H1 (cell line): ENCODE measurements at regions not wholly inside any gene's neighbourhood (a gene's known extent, or its start where the extent isn't known, plus 50 kb on each side); places are given as distances from the start of the nearest gene placed in this dataset.

ENCODE experiments used
- CTCF ChIA-PET: fragments of 300-600 bp; sonication (Branson Sonifier 250); formaldehyde crosslinking; loops from one replicate; lab custom pipeline; 2021; ENCODE audit not compliant: partially characterized antibody; lab: Charles Lee
- POLR2A ChIA-PET: fragments of 300-600 bp; sonication (Branson Sonifier 250); formaldehyde crosslinking; loops from one replicate; lab custom pipeline; 2021; ENCODE audit warnings: inconsistent platforms; ENCODE audit not compliant: partially characterized antibody; lab: Charles Lee
- DNase-seq, 2 experiments: peaks; one replicate each; pipeline versions ENCODE4 v3.0.0 to v3.0.0-alpha.2; 2010 to 2022; ENCODE audit warnings: low spot score in 2 of 2, low read depth in 1 of 2, mixed read lengths in 1 of 2
- FAIRE-seq: peaks from 2 replicates; lab custom pipeline; 2011; peaks lifted over from hg19 to GRCh38; lab: Jason Lieb, UNC
- H2AFZ ChIP-seq: 2 replicates; pipeline ENCODE4 v1.8.1; 2012; ENCODE audit warnings: low read length, inconsistent platforms
- H2AK5ac ChIP-seq: 2 replicates; pipeline ENCODE4 v1.6.1; 2013; ENCODE audit warnings: low read depth, low read length
- H2BK120ac ChIP-seq: replicated peaks from 2 replicates; pipeline ENCODE3; 2013; ENCODE audit warnings: low read depth, low read length, inconsistent platforms
- H2BK12ac ChIP-seq: 2 replicates; pipeline ENCODE4 v1.6.1; 2013; ENCODE audit warnings: low read depth, low read length
- H2BK15ac ChIP-seq: 2 replicates; pipeline ENCODE4 v1.6.1; 2013; ENCODE audit warnings: low read length
- H2BK20ac ChIP-seq: 2 replicates; pipeline ENCODE4 v1.6.1; 2013; ENCODE audit warnings: low read length
- H2BK5ac ChIP-seq: 2 replicates; pipeline ENCODE4 v1.6.1; 2013; ENCODE audit warnings: low read depth, low read length
- H3K14ac ChIP-seq: 2 replicates; pipeline ENCODE4 v1.6.1; 2013; ENCODE audit warnings: inconsistent platforms; ENCODE audit not compliant: insufficient read length
- H3K18ac ChIP-seq: 2 replicates; pipeline ENCODE4 v1.6.1; 2013; ENCODE audit warnings: low read length; ENCODE audit errors: extremely low read depth
- H3K23ac ChIP-seq: 2 replicates; pipeline ENCODE4 v1.6.1; 2013; ENCODE audit warnings: inconsistent platforms; ENCODE audit not compliant: insufficient read length
- H3K23me2 ChIP-seq: 2 replicates; pipeline ENCODE4 v1.6.1; 2013; ENCODE audit warnings: low read depth, low read length
- H3K27ac ChIP-seq: 2 replicates; pipeline ENCODE4 v1.6.1; 2011; ENCODE audit warnings: low read depth, low read length, inconsistent platforms
- H3K27me3 ChIP-seq, 4 experiments: replicated peaks in 1 of 4; 1 replicate in 1 of 4; 2 replicates in 3 of 4; pipeline versions ENCODE4 v1.6.1 to v1.8.1; 2011 to 2013; ENCODE audit warnings: low read length in 3 of 4, mild to moderate bottlenecking in 3 of 4, inconsistent platforms in 2 of 4, mixed read lengths in 2 of 4, moderate library complexity in 1 of 4; ENCODE audit not compliant: control insufficient read depth in 3 of 4, insufficient read depth in 3 of 4; ENCODE audit errors: extremely low read depth in 1 of 4
- H3K36me3 ChIP-seq, 4 experiments: 2 replicates each; pipeline versions ENCODE4 v1.6.1 to v1.8.1; 2011 to 2013; ENCODE audit warnings: mild to moderate bottlenecking in 4 of 4, low read length in 3 of 4, moderate library complexity in 2 of 4, control low read depth in 1 of 4, inconsistent platforms in 1 of 4; ENCODE audit not compliant: insufficient read depth in 4 of 4, control insufficient read depth in 2 of 4
- H3K4ac ChIP-seq: replicated peaks from 2 replicates; pipeline ENCODE3; 2013; ENCODE audit warnings: low read length, low read depth, mixed read lengths, inconsistent platforms; ENCODE audit not compliant: insufficient read length
- H3K4me1 ChIP-seq, 4 experiments: replicated peaks in 1 of 4; 1 replicate in 1 of 4; 2 replicates in 3 of 4; pipeline versions ENCODE4 v1.6.1 to v1.8.1; 2011 to 2013; ENCODE audit warnings: low read length in 3 of 4, inconsistent platforms in 2 of 4, mixed read lengths in 1 of 4; ENCODE audit not compliant: insufficient read depth in 4 of 4, control insufficient read depth in 3 of 4
- H3K4me2 ChIP-seq, 2 experiments: 2 replicates each; pipeline versions ENCODE4 v1.6.1 to v1.8.1; 2011 to 2013; ENCODE audit warnings: low read depth in 2 of 2, low read length in 2 of 2, control low read depth in 1 of 2, inconsistent platforms in 1 of 2, mild to moderate bottlenecking in 1 of 2; ENCODE audit not compliant: insufficient read depth in 1 of 2
- H3K4me3 ChIP-seq, 4 experiments: fragments of 200-600, 300-600 bp in 1 of 4; sonication (generic), shearing (Covaris generic), sonication (Bioruptor Twin) in 1 of 4; 2 replicates each; pipeline versions ENCODE4 v1.5.1 to v1.8.1; 2011 to 2016; ENCODE audit warnings: low read length in 4 of 4, low read depth in 3 of 4, control low read depth in 2 of 4, inconsistent platforms in 2 of 4, mild to moderate bottlenecking in 2 of 4, mixed read lengths in 1 of 4, moderate library complexity in 1 of 4; ENCODE audit not compliant: insufficient read depth in 2 of 4; ENCODE audit errors: extremely low read depth in 1 of 4
- H3K56ac ChIP-seq: replicated peaks from 2 replicates; pipeline ENCODE3; 2013; ENCODE audit warnings: low read depth, mild to moderate bottlenecking, mixed read lengths, low read length, inconsistent platforms; ENCODE audit not compliant: insufficient read length
- H3K79me1 ChIP-seq: 2 replicates; pipeline ENCODE4 v1.6.1; 2013; ENCODE audit warnings: low read depth, low read length, control low read depth
- H3K79me2 ChIP-seq, 2 experiments: 2 replicates each; pipeline versions ENCODE4 v1.6.1 to v1.8.1; 2012 to 2013; ENCODE audit warnings: low read length in 2 of 2, mild to moderate bottlenecking in 2 of 2, inconsistent platforms in 1 of 2; ENCODE audit not compliant: insufficient read depth in 2 of 2, control insufficient read depth in 1 of 2
- H3K9ac ChIP-seq, 4 experiments: replicated peaks in 1 of 4; 1 replicate in 1 of 4; 2 replicates in 3 of 4; pipeline versions ENCODE4 v1.6.1 to v1.8.1; 2011 to 2013; ENCODE audit warnings: low read depth in 3 of 4, low read length in 3 of 4, control low read depth in 2 of 4, mild to moderate bottlenecking in 2 of 4, moderate library complexity in 2 of 4, inconsistent platforms in 1 of 4; ENCODE audit errors: extremely low read depth in 1 of 4
- H3K9me3 ChIP-seq, 2 experiments: 2 replicates each; pipeline versions ENCODE4 v1.6.1 to v1.8.1; 2012 to 2013; ENCODE audit warnings: mild to moderate bottlenecking in 2 of 2, moderate library complexity in 2 of 2, control low read depth in 1 of 2, inconsistent platforms in 1 of 2, low read depth in 1 of 2, low read length in 1 of 2, mixed read lengths in 1 of 2; ENCODE audit not compliant: insufficient read depth in 2 of 2
- H4K20me1 ChIP-seq, 2 experiments: replicated peaks in 1 of 2; 2 replicates each; pipeline versions ENCODE3 to v1.8.1; 2011 to 2013; ENCODE audit warnings: inconsistent platforms in 2 of 2, low read length in 2 of 2, mild to moderate bottlenecking in 1 of 2; ENCODE audit not compliant: insufficient read depth in 2 of 2, control insufficient read depth in 1 of 2
- H4K5ac ChIP-seq: 2 replicates; pipeline ENCODE4 v1.6.1; 2013; ENCODE audit warnings: low read length, low read depth, mixed read lengths, inconsistent platforms; ENCODE audit not compliant: insufficient read length
- H4K8ac ChIP-seq: 2 replicates; pipeline ENCODE4 v1.8.0; 2013; ENCODE audit warnings: mild to moderate bottlenecking, moderate library complexity, low read length, inconsistent platforms; ENCODE audit not compliant: insufficient read depth; ENCODE audit errors: extremely low read depth
- H4K91ac ChIP-seq: replicated peaks from 2 replicates; pipeline ENCODE3; 2013; ENCODE audit warnings: low read length, mixed read lengths, inconsistent platforms; ENCODE audit not compliant: insufficient read length
- ASH2L ChIP-seq: fragments of 200-600, 300-600 bp; sonication (generic); IDR thresholded peaks from one replicate; pipeline ENCODE4 v1.7.1; 2017; ENCODE audit warnings: low read length
- FOSL1 ChIP-seq: IDR thresholded peaks from 2 replicates; pipeline ENCODE4 v1.6.1; 2011; ENCODE audit warnings: mild to moderate bottlenecking, low read depth, low read length, moderate library complexity; ENCODE audit not compliant: insufficient read depth
- HDAC2 ChIP-seq, 2 experiments: fragments of 300-600 bp in 1 of 2; sonication (generic) in 1 of 2; IDR thresholded peaks; 2 replicates each; pipeline ENCODE4 v1.6.1; 2011 to 2012; ENCODE audit warnings: low read depth in 2 of 2, low read length in 2 of 2, mild to moderate bottlenecking in 2 of 2, moderate library complexity in 2 of 2, borderline replicate concordance in 1 of 2, inconsistent platforms in 1 of 2
- NRF1 ChIP-seq: IDR thresholded peaks from 2 replicates; pipeline ENCODE4 v1.6.1; 2011; ENCODE audit warnings: mild to moderate bottlenecking, low read depth, low read length, improper control_type of control experiment
- RBBP5 ChIP-seq: IDR thresholded peaks from 2 replicates; pipeline ENCODE4 v1.7.1; 2012; ENCODE audit warnings: low read depth, mild to moderate bottlenecking, inconsistent platforms, low read length, moderate library complexity, borderline replicate concordance
- SAP30 ChIP-seq: fragments of 300-600 bp; sonication (generic); IDR thresholded peaks from 2 replicates; pipeline ENCODE4 v1.7.1; 2012; ENCODE audit warnings: low read length, moderate library complexity, mild to moderate bottlenecking, inconsistent platforms; ENCODE audit not compliant: insufficient read depth, insufficient replicate concordance
- SIRT6 ChIP-seq: IDR thresholded peaks from one replicate; pipeline ENCODE4 v1.7.1; 2012; ENCODE audit warnings: low read length, inconsistent platforms
- WGBS, 2 experiments: shearing (Covaris generic) in 1 of 2; methylation state at CpG; one replicate each; pipeline versions ENCODE4 v1.1.6 to v1.1.7; 2013 to 2015; ENCODE audit warnings: low lambda C conversion rate in 2 of 2, mixed read lengths in 2 of 2, inconsistent platforms in 1 of 2, low coverage in 1 of 2, missing lambda C conversion rate in 1 of 2; ENCODE audit not compliant: insufficient replicate concordance in 2 of 2, insufficient coverage in 1 of 2, insufficient read length in 1 of 2; ENCODE audit errors: extremely low coverage in 1 of 2, missing lambda C conversion rate in 1 of 2; 5-methylcytosine and 5-hydroxymethylcytosine counted together
- TF ChIP-seq, protein P1 (sequence below), 3 experiments: IDR thresholded peaks; 1 replicate in 2 of 3; 2 replicates in 1 of 3; pipeline versions ENCODE4 v1.5.1 to v1.6.1; 2011; ENCODE audit warnings: low read length in 3 of 3, mild to moderate bottlenecking in 3 of 3, inconsistent platforms in 2 of 3, low read depth in 1 of 3, moderate library complexity in 1 of 3; ENCODE audit not compliant: insufficient read depth in 1 of 3; ENCODE audit errors: control extremely low read depth in 1 of 3

DNA sequence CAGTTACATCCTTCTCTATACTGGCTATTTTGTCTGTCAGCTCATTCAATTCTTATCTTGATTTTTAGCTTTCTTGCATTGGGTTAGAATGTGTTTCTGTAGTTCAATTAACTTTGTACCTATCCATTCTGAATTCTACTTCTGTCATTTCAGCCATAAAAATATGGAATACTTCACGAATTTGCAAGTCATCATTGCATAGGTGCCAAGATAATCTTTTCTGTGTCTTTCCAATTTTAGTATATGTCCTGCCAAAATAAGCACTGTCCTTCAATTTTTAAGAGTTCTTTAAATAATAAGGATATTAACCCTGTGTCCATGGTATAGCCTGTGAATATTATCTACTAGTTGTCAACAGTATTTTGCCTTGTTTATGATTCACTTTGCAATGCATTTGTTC lies 665.7 kb upstream of the MDGA2 start:
- H3K23me2 ChIP-seq, result no peaks in the 10 kb centered on the region
- no peak overlapping the region for H3K4ac ChIP-seq
- H2BK120ac ChIP-seq, result no peak overlapping the region
- DNase-seq, result no peak
- H2BK5ac ChIP-seq, result no peak overlapping the region
- H3K18ac ChIP-seq, result no peak overlapping the region
- H3K27ac ChIP-seq, result no peak overlapping the region
- H3K4me3 ChIP-seq, result no peak overlapping the region
- 68% methylated on average over 1 of the region's 1 CpG; no CpG with 5 or more reads in 1 of the 2 experiments for WGBS, 2 experiments
- H3K4me1 ChIP-seq, result peaks cover 0 to 3% (median 0%) of the 10 kb centered on the region in 4 experiments; a peak in 2 of 7 replicates
- H3K9ac ChIP-seq, result no peak overlapping the region
- H4K5ac ChIP-seq, result no peak overlapping the region
- H2AFZ ChIP-seq, result no peak overlapping the region
- H2BK20ac ChIP-seq, result no peak overlapping the region
- no peaks in the 10 kb centered on the region for H3K79me1 ChIP-seq
- H3K56ac ChIP-seq, result no peak overlapping the region
- H3K4me2 ChIP-seq, result no peak overlapping the region
- no peak overlapping the region for H4K8ac ChIP-seq
- no peak overlapping the region for H2BK15ac ChIP-seq
- H3K14ac ChIP-seq, result no peak overlapping the region
- no peak overlapping the region for H4K91ac ChIP-seq
- ChIA-PET CTCF (interaction anchor here (0.8 kb wide), 1 partner anchor 18 kb away, joined by 3 read pairs; no protein-coding TSS in a partner anchor), POLR2A (no interaction called here)
- H3K79me2 ChIP-seq, result no peaks in the 10 kb centered on the region
- H3K36me3 ChIP-seq, result no peaks in the 10 kb centered on the region
- no peak overlapping the region for H2AK5ac ChIP-seq
- H2BK12ac ChIP-seq, result no peak overlapping the region
- no peaks in the 10 kb centered on the region for H4K20me1 ChIP-seq
- no peak overlapping the region for H3K23ac ChIP-seq
- no peaks in the 10 kb centered on the region for H3K9me3 ChIP-seq
- no peak for FAIRE-seq
- H3K27me3 ChIP-seq, result no peaks in the 10 kb centered on the region
- no peak for TF ChIP-seq SAP30
- no peak for TF ChIP-seq RBBP5
- TF ChIP-seq ASH2L, result no peak
- TF ChIP-seq NRF1, result no peak
- no peak for TF ChIP-seq HDAC2 (IDR thresholded peaks at IDR 0.05; ENCODE audit: borderline replicate concordance in 1 of 2, low read depth in 2 of 2, low read length in 2 of 2)
- no peak for TF ChIP-seq SIRT6
- TF ChIP-seq, protein P1, sequence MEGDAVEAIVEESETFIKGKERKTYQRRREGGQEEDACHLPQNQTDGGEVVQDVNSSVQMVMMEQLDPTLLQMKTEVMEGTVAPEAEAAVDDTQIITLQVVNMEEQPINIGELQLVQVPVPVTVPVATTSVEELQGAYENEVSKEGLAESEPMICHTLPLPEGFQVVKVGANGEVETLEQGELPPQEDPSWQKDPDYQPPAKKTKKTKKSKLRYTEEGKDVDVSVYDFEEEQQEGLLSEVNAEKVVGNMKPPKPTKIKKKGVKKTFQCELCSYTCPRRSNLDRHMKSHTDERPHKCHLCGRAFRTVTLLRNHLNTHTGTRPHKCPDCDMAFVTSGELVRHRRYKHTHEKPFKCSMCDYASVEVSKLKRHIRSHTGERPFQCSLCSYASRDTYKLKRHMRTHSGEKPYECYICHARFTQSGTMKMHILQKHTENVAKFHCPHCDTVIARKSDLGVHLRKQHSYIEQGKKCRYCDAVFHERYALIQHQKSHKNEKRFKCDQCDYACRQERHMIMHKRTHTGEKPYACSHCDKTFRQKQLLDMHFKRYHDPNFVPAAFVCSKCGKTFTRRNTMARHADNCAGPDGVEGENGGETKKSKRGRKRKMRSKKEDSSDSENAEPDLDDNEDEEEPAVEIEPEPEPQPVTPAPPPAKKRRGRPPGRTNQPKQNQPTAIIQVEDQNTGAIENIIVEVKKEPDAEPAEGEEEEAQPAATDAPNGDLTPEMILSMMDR (IDR thresholded peaks at IDR 0.05; ENCODE audit: control extremely low read depth in 1 of 3, insufficient read depth in 1 of 3, low read depth in 1 of 3, low read length in 3 of 3), result no peak
- TF ChIP-seq FOSL1, result no peak
